ENCODE measurements at regions not wholly inside any gene's neighbourhood (a gene's known extent, or its start where the extent isn't known, plus 50 kb on each side); places are given as distances from the start of the nearest gene placed in this dataset.

DNA sequence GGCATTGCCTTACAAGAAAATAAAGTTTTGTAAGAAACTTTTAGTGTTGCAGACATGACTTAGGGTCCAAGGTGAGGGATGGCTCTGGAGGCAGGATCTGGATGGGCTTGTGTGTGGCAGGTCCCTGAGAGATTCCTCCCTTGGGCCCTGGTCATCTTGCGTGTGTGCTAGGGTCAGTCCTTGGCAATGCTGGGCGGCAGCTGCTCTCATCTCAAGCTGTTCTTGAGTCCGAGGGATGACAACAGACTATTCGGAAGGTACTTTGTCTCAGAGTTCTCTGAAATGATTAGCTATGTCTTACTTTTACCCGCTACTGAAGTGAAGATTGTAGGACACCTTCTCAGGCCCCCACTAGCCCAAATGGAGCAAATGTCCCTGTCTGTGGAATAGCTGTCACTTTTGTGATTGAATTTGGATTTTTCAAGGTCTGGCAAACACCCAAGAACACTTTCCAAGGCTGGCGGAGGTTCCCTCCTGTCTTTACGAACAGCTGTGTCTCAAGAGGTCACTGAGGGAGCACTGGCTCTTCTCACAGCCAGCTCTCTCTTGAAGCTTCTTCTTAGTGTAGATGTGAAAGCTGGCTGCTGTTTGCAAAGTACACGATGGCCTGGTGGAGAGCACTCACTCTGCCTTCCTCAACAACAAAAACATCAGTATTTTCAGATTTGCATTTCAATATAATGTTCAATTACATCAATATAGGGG is 253.6 kb downstream of the STK31 start:
- intact Hi-C loops (cut with DNase I; ENCODE audit: low total_unique reads) (no loop called here), in situ Hi-C loops (cut with MboI; ENCODE audit: low pct_ligation_motif_present in 1 of 4, low pct_unique_long_range_greater_than_20kb in 1 of 4, low sequenced_read_pairs in 3 of 4) (no loop called here)
- H3K27me3 ChIP-seq: no peaks in the 10 kb centered on the region
- no peak overlapping the region for H3K4me3 ChIP-seq
- no peak overlapping the region for H3K27ac ChIP-seq
- 73% methylated on average over 8 of the region's 8 CpGs; no CpG with 5 or more reads in 1 of the 2 donors for WGBS, 2 donors (ENCODE audit: low coverage in 1 of 2)
- no peak for DNase-seq
- no peaks in the 10 kb centered on the region for H3K36me3 ChIP-seq
- TF ChIP-seq EP300 (IDR thresholded peaks at IDR 0.05; ENCODE audit: low read depth) (no peak), POLR2A (IDR thresholded peaks at IDR 0.05) (no peak), POLR2AphosphoS5 (IDR thresholded peaks at IDR 0.05) (no peak)
- TF ChIP-seq, protein P1, sequence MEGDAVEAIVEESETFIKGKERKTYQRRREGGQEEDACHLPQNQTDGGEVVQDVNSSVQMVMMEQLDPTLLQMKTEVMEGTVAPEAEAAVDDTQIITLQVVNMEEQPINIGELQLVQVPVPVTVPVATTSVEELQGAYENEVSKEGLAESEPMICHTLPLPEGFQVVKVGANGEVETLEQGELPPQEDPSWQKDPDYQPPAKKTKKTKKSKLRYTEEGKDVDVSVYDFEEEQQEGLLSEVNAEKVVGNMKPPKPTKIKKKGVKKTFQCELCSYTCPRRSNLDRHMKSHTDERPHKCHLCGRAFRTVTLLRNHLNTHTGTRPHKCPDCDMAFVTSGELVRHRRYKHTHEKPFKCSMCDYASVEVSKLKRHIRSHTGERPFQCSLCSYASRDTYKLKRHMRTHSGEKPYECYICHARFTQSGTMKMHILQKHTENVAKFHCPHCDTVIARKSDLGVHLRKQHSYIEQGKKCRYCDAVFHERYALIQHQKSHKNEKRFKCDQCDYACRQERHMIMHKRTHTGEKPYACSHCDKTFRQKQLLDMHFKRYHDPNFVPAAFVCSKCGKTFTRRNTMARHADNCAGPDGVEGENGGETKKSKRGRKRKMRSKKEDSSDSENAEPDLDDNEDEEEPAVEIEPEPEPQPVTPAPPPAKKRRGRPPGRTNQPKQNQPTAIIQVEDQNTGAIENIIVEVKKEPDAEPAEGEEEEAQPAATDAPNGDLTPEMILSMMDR (IDR thresholded peaks at IDR 0.05): no peak
- no peaks in the 10 kb centered on the region for H3K9me3 ChIP-seq
- H3K4me1 ChIP-seq: no peaks in the 10 kb centered on the region

DNA sequence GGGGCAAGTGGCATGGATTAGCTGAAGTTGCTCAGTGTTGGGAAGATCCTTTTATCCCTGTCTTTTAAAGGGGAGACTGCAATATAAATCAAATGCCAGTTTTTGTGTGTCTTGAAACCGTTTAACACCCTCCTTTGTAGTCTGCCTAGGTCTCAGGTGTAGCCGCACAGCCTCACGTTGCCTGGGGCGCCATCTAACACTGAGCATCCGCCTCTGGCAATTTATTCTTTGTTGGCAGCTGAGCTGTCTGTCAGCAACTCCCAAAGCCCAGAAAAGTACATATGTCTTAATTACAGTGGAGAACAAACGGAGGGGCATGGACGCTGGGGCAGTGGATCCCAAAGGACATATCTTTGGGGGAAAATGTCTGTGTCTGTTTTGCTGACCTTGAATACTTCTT is 254.7 kb downstream of the STK31 start:
- no peaks in the 10 kb centered on the region for H3K36me3 ChIP-seq
- in situ Hi-C loops (cut with MboI; ENCODE audit: low pct_ligation_motif_present in 1 of 4, low pct_unique_long_range_greater_than_20kb in 1 of 4, low sequenced_read_pairs in 3 of 4): no loop called here
- no peaks in the 10 kb centered on the region for H3K4me1 ChIP-seq
- TF ChIP-seq, protein P1 (IDR thresholded peaks at IDR 0.05): no peak
- TF ChIP-seq POLR2A (IDR thresholded peaks at IDR 0.05) (no peak), EP300 (IDR thresholded peaks at IDR 0.05; ENCODE audit: low read depth) (no peak), POLR2AphosphoS5 (IDR thresholded peaks at IDR 0.05) (no peak)
- no peaks in the 10 kb centered on the region for H3K27me3 ChIP-seq
- H3K9me3 ChIP-seq: no peaks in the 10 kb centered on the region
- H3K27ac ChIP-seq: no peak overlapping the region
- intact Hi-C loops (cut with DNase I; ENCODE audit: low total_unique reads): no loop called here
- H3K4me3 ChIP-seq: no peak overlapping the region
- 85 to 93% methylated on average over 2 to 7 of the region's 7 CpGs for WGBS, 2 donors (ENCODE audit: low coverage in 1 of 2)
- DNase-seq: no peak

DNA sequence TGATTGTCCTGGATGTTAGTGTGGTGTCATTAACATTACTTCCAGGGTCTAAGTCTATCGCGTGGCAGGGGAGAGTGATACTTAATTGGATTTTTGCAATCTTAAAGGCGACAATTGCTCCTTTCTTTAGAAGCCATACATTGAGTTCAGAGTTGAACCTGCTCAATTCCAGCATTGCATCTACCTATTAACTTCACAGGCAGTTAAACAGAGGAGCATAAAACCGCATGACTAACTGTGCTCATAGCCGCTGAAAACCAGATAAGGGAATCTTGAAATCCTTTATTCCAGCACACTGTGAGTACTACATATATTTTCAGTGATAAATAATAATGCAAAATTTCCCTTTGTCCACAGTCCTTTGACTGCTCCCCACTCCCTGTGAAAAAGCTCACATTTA is 255.3 kb downstream of the STK31 start:
- H3K4me1 ChIP-seq: no peaks in the 10 kb centered on the region
- no peaks in the 10 kb centered on the region for H3K36me3 ChIP-seq
- TF ChIP-seq, protein P1 (IDR thresholded peaks at IDR 0.05): no peak
- TF ChIP-seq EP300 (IDR thresholded peaks at IDR 0.05; ENCODE audit: low read depth): no peak
- TF ChIP-seq POLR2AphosphoS5 (IDR thresholded peaks at IDR 0.05): no peak
- TF ChIP-seq POLR2A (IDR thresholded peaks at IDR 0.05): no peak
- H3K27ac ChIP-seq: no peak overlapping the region
- H3K27me3 ChIP-seq: no peaks in the 10 kb centered on the region
- in situ Hi-C loops (cut with MboI; ENCODE audit: low pct_ligation_motif_present in 1 of 4, low pct_unique_long_range_greater_than_20kb in 1 of 4, low sequenced_read_pairs in 3 of 4) (no loop called here), intact Hi-C loops (cut with DNase I; ENCODE audit: low total_unique reads) (no loop called here)
- WGBS, 2 donors (ENCODE audit: low coverage in 1 of 2): 84 to 90% methylated on average over 4 to 5 of the region's 5 CpGs
- H3K4me3 ChIP-seq: no peak overlapping the region
- no peak for DNase-seq
- no peaks in the 10 kb centered on the region for H3K9me3 ChIP-seq

DNA sequence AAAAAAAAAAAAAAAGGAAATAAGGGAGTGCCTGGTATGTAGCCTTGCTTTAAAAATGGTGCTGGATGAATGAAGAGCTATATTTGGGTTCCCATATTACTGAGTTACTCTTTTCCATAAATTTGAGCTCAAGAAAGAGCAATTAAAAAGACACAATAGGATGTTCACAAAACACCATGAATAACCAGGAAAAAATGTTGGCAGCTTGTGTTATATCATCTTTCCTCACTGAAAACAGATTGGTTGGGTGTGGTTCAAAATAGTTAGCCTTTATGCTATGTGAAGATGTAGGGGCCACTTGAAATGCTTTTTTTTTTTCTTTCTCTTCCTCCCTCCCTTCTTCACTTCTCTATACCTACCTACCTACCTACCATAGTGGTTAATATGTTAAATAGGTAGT is 256.9 kb downstream of the STK31 start:
- Histone ChIP-seq H3K4me1 (no peaks in the 10 kb centered on the region), H3K27me3 (no peaks in the 10 kb centered on the region), H3K27ac (no peak overlapping the region), H3K4me3 (no peak overlapping the region), H3K36me3 (no peaks in the 10 kb centered on the region), H3K9me3 (no peaks in the 10 kb centered on the region)
- in situ Hi-C loops (cut with MboI; ENCODE audit: low pct_ligation_motif_present in 1 of 4, low pct_unique_long_range_greater_than_20kb in 1 of 4, low sequenced_read_pairs in 3 of 4) (no loop called here), intact Hi-C loops (cut with DNase I; ENCODE audit: low total_unique reads) (no loop called here)
- TF ChIP-seq EP300 (IDR thresholded peaks at IDR 0.05; ENCODE audit: low read depth) (no peak), POLR2AphosphoS5 (IDR thresholded peaks at IDR 0.05) (no peak), POLR2A (IDR thresholded peaks at IDR 0.05) (no peak)
- TF ChIP-seq, protein P1 (IDR thresholded peaks at IDR 0.05): no peak
- no peak for DNase-seq

Measured in transverse colon (tissue), 4 donors.